CD4-positive, alpha-beta T cell (primary cell): ENCODE measurements at regions not wholly inside any gene's neighbourhood (a gene's known extent, or its start where the extent isn't known, plus 50 kb on each side); places are given as distances from the start of the nearest gene placed in this dataset.

ENCODE experiments used
- ATAC-seq: fragments of 200-7000 bp; cut with Tn5 transposase; one replicate; pipeline ENCODE4 v1.10.0; 2022; ENCODE audit warnings: mild to moderate bottlenecking; ENCODE audit not compliant: poor library complexity
- CTCF ChIA-PET: fragments of 350-600 bp; sonication (Branson Sonifier 250); formaldehyde crosslinking; loops from one replicate; lab custom pipeline; 2021; ENCODE audit warnings: antibody characterized with exemption, inconsistent platforms; lab: Charles Lee
- POLR2A ChIA-PET: fragments of 350-600 bp; sonication (Branson Sonifier 250); formaldehyde crosslinking; loops from one replicate; lab custom pipeline; 2021; ENCODE audit warnings: antibody characterized with exemption, inconsistent platforms; lab: Charles Lee
- DNase-seq, 14 experiments: peaks; one replicate each; pipeline ENCODE4 v3.0.0-alpha.2; 2013 to 2020; ENCODE audit warnings: mixed read lengths in 2 of 14
- H3K27ac ChIP-seq, 2 donors: one replicate each; pipeline versions ENCODE4 v1.5.1 to v1.7.0; 2013; ENCODE audit warnings: low read length in 2 of 2, low read depth in 1 of 2, mild to moderate bottlenecking in 1 of 2
- H3K27me3 ChIP-seq, 2 experiments: 1 replicate in 1 of 2; 2 replicates in 1 of 2; pipeline versions ENCODE4 v1.6.1 to v1.7.0; 2013; ENCODE audit warnings: low read length in 2 of 2, control low read depth in 1 of 2, mild to moderate bottlenecking in 1 of 2, moderate library complexity in 1 of 2; ENCODE audit not compliant: insufficient read depth in 2 of 2, control insufficient read depth in 1 of 2
- H3K36me3 ChIP-seq: one replicate; pipeline ENCODE4 v1.6.1; 2013; ENCODE audit warnings: low read length, control low read depth; ENCODE audit not compliant: insufficient read depth
- H3K4me1 ChIP-seq: one replicate; pipeline ENCODE4 v1.6.1; 2013; ENCODE audit warnings: low read length, control low read depth; ENCODE audit not compliant: insufficient read depth
- H3K4me3 ChIP-seq: one replicate; pipeline ENCODE4 v1.5.1; 2013; ENCODE audit warnings: mild to moderate bottlenecking, low read length, moderate library complexity
- H3K9me3 ChIP-seq, 2 experiments: 1 replicate in 1 of 2; 2 replicates in 1 of 2; pipeline versions ENCODE4 v1.6.1 to v1.7.0; 2013; ENCODE audit warnings: low read length in 2 of 2, mild to moderate bottlenecking in 2 of 2, control low read depth in 1 of 2, moderate library complexity in 1 of 2; ENCODE audit not compliant: control insufficient read depth in 1 of 2, insufficient read depth in 1 of 2
- H3K27ac Mint-ChIP-seq: one replicate; pipeline ENCODE4 v1.8.0; 2020; ENCODE audit warnings: mixed read lengths
- H3K27me3 Mint-ChIP-seq: one replicate; pipeline ENCODE4 v1.8.0; 2021; ENCODE audit warnings: mixed read lengths
- H3K36me3 Mint-ChIP-seq: one replicate; pipeline ENCODE4 v1.8.0; 2021; ENCODE audit warnings: low read depth, mixed read lengths
- H3K4me1 Mint-ChIP-seq: one replicate; pipeline ENCODE4 v1.8.0; 2021; ENCODE audit warnings: low read depth, mixed read lengths
- H3K4me3 Mint-ChIP-seq: one replicate; pipeline ENCODE4 v1.8.0; 2020; ENCODE audit warnings: mild to moderate bottlenecking, mixed read lengths
- H3K9me3 Mint-ChIP-seq: one replicate; pipeline ENCODE4 v1.8.0; 2020; ENCODE audit warnings: mixed read lengths
- intact Hi-C, 2 experiments: fragments of 100-400 bp; cut with DNase I in 1 of 2; cut with micrococcal nuclease in 1 of 2; formaldehyde crosslinking; loops; one replicate each; pipeline versions ENCODE4 v1.15.1 to v1.9.0; 2023 to 2025; cut with DNase I, micrococcal nuclease
- TF ChIP-seq, protein P1 (sequence below): fragments of 200-600 bp; IDR thresholded peaks from one replicate; pipeline ENCODE4 v1.8.0; 2022; ENCODE audit warnings: antibody characterized with exemption, mild to moderate bottlenecking

DNA sequence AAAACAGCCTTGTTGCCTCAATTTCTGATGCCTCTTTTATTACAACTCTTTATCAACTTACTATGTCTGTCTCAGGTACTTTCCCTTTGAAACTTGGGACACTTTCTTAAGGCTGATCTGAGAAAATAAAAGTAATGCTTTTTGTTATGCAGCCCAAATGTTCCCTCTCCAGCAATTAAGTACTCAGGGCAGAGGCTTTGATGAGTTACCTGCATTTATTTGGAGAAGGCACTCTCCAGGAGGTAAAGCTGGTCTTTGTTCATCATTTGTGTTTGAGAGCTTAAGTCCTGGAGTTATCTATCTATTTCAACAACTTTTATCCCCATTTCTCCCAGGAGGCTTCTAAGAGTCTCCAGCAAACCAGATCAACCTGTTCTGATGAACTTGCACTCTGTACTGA is 259.2 kb downstream of the ASXL3 start:
- Histone ChIP-seq H3K36me3 (no peaks in the 10 kb centered on the region), H3K27me3 (no peaks in the 10 kb centered on the region), H3K4me3 (no peak overlapping the region), H3K4me1 (no peaks in the 10 kb centered on the region), H3K9me3 (no peaks in the 10 kb centered on the region), H3K27ac (no peak overlapping the region)
- Mint-ChIP-seq H3K4me3 (no peak overlapping the region), H3K4me1 (no peaks in the 10 kb centered on the region), H3K27ac (no peak overlapping the region), H3K27me3 (no peaks in the 10 kb centered on the region), H3K36me3 (no peaks in the 10 kb centered on the region), H3K9me3 (peaks cover 3% of the 10 kb centered on the region)
- CTCF ChIA-PET: no interaction called here
- TF ChIP-seq, protein P1, sequence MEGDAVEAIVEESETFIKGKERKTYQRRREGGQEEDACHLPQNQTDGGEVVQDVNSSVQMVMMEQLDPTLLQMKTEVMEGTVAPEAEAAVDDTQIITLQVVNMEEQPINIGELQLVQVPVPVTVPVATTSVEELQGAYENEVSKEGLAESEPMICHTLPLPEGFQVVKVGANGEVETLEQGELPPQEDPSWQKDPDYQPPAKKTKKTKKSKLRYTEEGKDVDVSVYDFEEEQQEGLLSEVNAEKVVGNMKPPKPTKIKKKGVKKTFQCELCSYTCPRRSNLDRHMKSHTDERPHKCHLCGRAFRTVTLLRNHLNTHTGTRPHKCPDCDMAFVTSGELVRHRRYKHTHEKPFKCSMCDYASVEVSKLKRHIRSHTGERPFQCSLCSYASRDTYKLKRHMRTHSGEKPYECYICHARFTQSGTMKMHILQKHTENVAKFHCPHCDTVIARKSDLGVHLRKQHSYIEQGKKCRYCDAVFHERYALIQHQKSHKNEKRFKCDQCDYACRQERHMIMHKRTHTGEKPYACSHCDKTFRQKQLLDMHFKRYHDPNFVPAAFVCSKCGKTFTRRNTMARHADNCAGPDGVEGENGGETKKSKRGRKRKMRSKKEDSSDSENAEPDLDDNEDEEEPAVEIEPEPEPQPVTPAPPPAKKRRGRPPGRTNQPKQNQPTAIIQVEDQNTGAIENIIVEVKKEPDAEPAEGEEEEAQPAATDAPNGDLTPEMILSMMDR: no peak
- intact Hi-C loops: no loop called here
- ATAC-seq (no peak), DNase-seq (no peak)
- POLR2A ChIA-PET: no interaction called here

DNA sequence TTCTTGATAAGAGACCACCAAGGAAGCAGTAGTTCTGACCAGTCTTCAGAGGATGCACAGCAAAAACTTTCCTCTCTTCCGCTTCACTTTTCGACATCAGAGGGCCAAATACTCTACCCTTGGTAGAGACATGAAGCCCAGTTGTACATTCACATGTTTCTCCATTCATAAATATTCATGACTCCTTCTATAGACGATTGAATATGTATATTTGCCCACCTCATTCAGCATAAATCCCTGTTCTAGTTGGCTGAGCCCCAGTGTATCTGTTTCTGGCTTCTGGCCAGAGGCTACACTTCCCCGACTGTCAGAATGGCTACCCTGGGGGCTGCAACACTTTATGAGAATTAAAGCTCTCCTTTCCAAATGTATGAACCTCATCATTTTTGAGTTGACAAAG is 258.5 kb downstream of the ASXL3 start:
- intact Hi-C loops: no loop called here
- Mint-ChIP-seq H3K27ac (no peak overlapping the region), H3K4me1 (no peaks in the 10 kb centered on the region), H3K9me3 (peaks cover 5% of the 10 kb centered on the region), H3K27me3 (no peaks in the 10 kb centered on the region), H3K4me3 (no peak overlapping the region), H3K36me3 (no peaks in the 10 kb centered on the region)
- Histone ChIP-seq H3K4me1 (no peaks in the 10 kb centered on the region), H3K27me3 (no peaks in the 10 kb centered on the region), H3K9me3 (peaks cover 0 to 5% of the 10 kb centered on the region in 2 experiments), H3K4me3 (no peak overlapping the region), H3K27ac (no peak overlapping the region), H3K36me3 (no peaks in the 10 kb centered on the region)
- no peak for ATAC-seq
- DNase-seq: no peak
- TF ChIP-seq, protein P1: no peak
- ChIA-PET POLR2A (no interaction called here), CTCF (no interaction called here)

DNA sequence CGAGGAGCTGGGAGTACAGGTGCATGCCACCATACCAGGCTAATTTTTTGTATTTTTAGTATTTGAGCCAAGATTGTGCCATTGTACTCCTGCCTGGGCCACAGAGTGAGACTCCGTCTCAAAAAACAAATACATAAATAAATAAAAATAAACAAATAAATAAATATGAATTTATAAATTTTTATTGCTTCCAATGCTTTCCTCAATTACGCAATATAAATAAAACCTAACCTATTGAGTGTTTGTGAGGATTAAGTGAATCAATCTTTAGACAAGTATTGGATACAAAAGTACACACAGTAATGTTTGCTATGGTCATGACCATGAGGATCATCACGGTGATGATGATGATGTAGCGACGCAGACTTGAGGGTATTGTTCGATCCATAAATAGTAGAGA is 257.4 kb downstream of the ASXL3 start:
- ATAC-seq: no peak
- Mint-ChIP-seq H3K4me1 (no peaks in the 10 kb centered on the region), H3K4me3 (no peak overlapping the region), H3K27me3 (no peaks in the 10 kb centered on the region), H3K27ac (no peak overlapping the region), H3K9me3 (peaks cover 6% of the 10 kb centered on the region), H3K36me3 (no peaks in the 10 kb centered on the region)
- Histone ChIP-seq H3K9me3 (peaks cover 0 to 5% of the 10 kb centered on the region in 2 experiments), H3K4me3 (no peak overlapping the region), H3K4me1 (no peaks in the 10 kb centered on the region), H3K27me3 (no peaks in the 10 kb centered on the region), H3K36me3 (no peaks in the 10 kb centered on the region), H3K27ac (no peak overlapping the region)
- TF ChIP-seq, protein P1: no peak
- ChIA-PET CTCF (no interaction called here), POLR2A (no interaction called here)
- no peak for DNase-seq
- intact Hi-C loops: no loop called here
